ENCODE measurements at regions not wholly inside any gene's neighbourhood (a gene's known extent, or its start where the extent isn't known, plus 50 kb on each side); places are given as distances from the start of the nearest gene placed in this dataset.
"Not testable (repeated sequence)": the region's sequence is repeated elsewhere in the genome, so short reads cannot be mapped to it uniquely, and the experiment has no call there.

- Histone ChIP-seq H3K4me1 (ENCODE audit: control insufficient read depth, insufficient read depth, low read length) (no peaks in the 10 kb centered on the region), H3K27ac (ENCODE audit: low read depth, low read length) (no peak overlapping the region), H3K9ac (ENCODE audit: low read length) (no peak overlapping the region), H3K4me3 (ENCODE audit: low read length) (no peak overlapping the region), H3K27me3 (ENCODE audit: control insufficient read depth, insufficient read depth, low read length) (no peaks in the 10 kb centered on the region), H3K36me3 (ENCODE audit: control insufficient read depth, insufficient read depth, low read length) (no peaks in the 10 kb centered on the region)
Observed at GRCh38 chr2:208798698-208799097, 392.1 kb downstream of the PTH2R start.

GRCh38 chr2:208799397-208799796, 392.8 kb downstream of the PTH2R start:
- no peak overlapping the region for H3K9ac ChIP-seq (ENCODE audit: low read length)
- H3K4me3 ChIP-seq (ENCODE audit: low read length), result no peak overlapping the region
- no peaks in the 10 kb centered on the region for H3K4me1 ChIP-seq (ENCODE audit: control insufficient read depth, insufficient read depth, low read length)
- H3K36me3 ChIP-seq (ENCODE audit: control insufficient read depth, insufficient read depth, low read length), result no peaks in the 10 kb centered on the region
- H3K27ac ChIP-seq (ENCODE audit: low read depth, low read length), result no peak overlapping the region
- no peaks in the 10 kb centered on the region for H3K27me3 ChIP-seq (ENCODE audit: control insufficient read depth, insufficient read depth, low read length)

GRCh38 chr2:208800887-208801286, 394.3 kb downstream of the PTH2R start:
- not testable (repeated sequence) for H3K27ac ChIP-seq (ENCODE audit: low read depth, low read length); H3K36me3 ChIP-seq (ENCODE audit: control insufficient read depth, insufficient read depth, low read length); H3K9ac ChIP-seq (ENCODE audit: low read length); H3K4me1 ChIP-seq (ENCODE audit: control insufficient read depth, insufficient read depth, low read length); H3K4me3 ChIP-seq (ENCODE audit: low read length); H3K27me3 ChIP-seq (ENCODE audit: control insufficient read depth, insufficient read depth, low read length)

- Histone ChIP-seq H3K4me1 (ENCODE audit: control insufficient read depth, insufficient read depth, low read length) (no peaks in the 10 kb centered on the region), H3K36me3 (ENCODE audit: control insufficient read depth, insufficient read depth, low read length) (no peaks in the 10 kb centered on the region), H3K9ac (ENCODE audit: low read length) (no peak overlapping the region), H3K4me3 (ENCODE audit: low read length) (no peak overlapping the region), H3K27ac (ENCODE audit: low read depth, low read length) (no peak overlapping the region), H3K27me3 (ENCODE audit: control insufficient read depth, insufficient read depth, low read length) (no peaks in the 10 kb centered on the region)
Observed at GRCh38 chr2:208807756-208808155, 401.2 kb downstream of the PTH2R start.

- H3K27me3 ChIP-seq (ENCODE audit: control insufficient read depth, insufficient read depth, low read length), result not testable (repeated sequence)
Observed at GRCh38 chr2:208811885-208812284, 405.3 kb downstream of the PTH2R start.

GRCh38 chr2:208819190-208819589, 412.6 kb downstream of the PTH2R start:
- Histone ChIP-seq H3K36me3 (ENCODE audit: control insufficient read depth, insufficient read depth, low read length) (no peaks in the 10 kb centered on the region), H3K27me3 (ENCODE audit: control insufficient read depth, insufficient read depth, low read length) (no peaks in the 10 kb centered on the region), H3K4me3 (ENCODE audit: low read length) (no peak overlapping the region), H3K27ac (ENCODE audit: low read depth, low read length) (no peak overlapping the region), H3K9ac (ENCODE audit: low read length) (no peak overlapping the region), H3K4me1 (ENCODE audit: control insufficient read depth, insufficient read depth, low read length) (no peaks in the 10 kb centered on the region)

More at GRCh38 chr2:208811885-208812284, 405.3 kb downstream of the PTH2R start:
- not testable (repeated sequence) for H3K27ac ChIP-seq (ENCODE audit: low read depth, low read length); H3K9ac ChIP-seq (ENCODE audit: low read length); H3K4me3 ChIP-seq (ENCODE audit: low read length); H3K4me1 ChIP-seq (ENCODE audit: control insufficient read depth, insufficient read depth, low read length); H3K36me3 ChIP-seq (ENCODE audit: control insufficient read depth, insufficient read depth, low read length)

- Histone ChIP-seq H3K9ac (ENCODE audit: low read length) (no peak overlapping the region), H3K27ac (ENCODE audit: low read depth, low read length) (no peak overlapping the region), H3K4me1 (ENCODE audit: control insufficient read depth, insufficient read depth, low read length) (no peaks in the 10 kb centered on the region), H3K27me3 (ENCODE audit: control insufficient read depth, insufficient read depth, low read length) (no peaks in the 10 kb centered on the region), H3K36me3 (ENCODE audit: control insufficient read depth, insufficient read depth, low read length) (no peaks in the 10 kb centered on the region), H3K4me3 (ENCODE audit: low read length) (no peak overlapping the region)
Observed at GRCh38 chr2:208820014-208820688, 413.6 kb downstream of the PTH2R start.

- Histone ChIP-seq H3K27ac (ENCODE audit: low read depth, low read length) (no peak overlapping the region), H3K27me3 (ENCODE audit: control insufficient read depth, insufficient read depth, low read length) (no peaks in the 10 kb centered on the region), H3K9ac (ENCODE audit: low read length) (no peak overlapping the region)
Observed at GRCh38 chr2:208827109-208827508, 420.5 kb downstream of the PTH2R start.

GRCh38 chr2:208827549-208828221, 421.1 kb downstream of the PTH2R start:
- no peak overlapping the region for H3K9ac ChIP-seq (ENCODE audit: low read length)
- H3K4me3 ChIP-seq (ENCODE audit: low read length), result no peak overlapping the region
- no peaks in the 10 kb centered on the region for H3K36me3 ChIP-seq (ENCODE audit: control insufficient read depth, insufficient read depth, low read length)
- no peaks in the 10 kb centered on the region for H3K27me3 ChIP-seq (ENCODE audit: control insufficient read depth, insufficient read depth, low read length)
- no peaks in the 10 kb centered on the region for H3K4me1 ChIP-seq (ENCODE audit: control insufficient read depth, insufficient read depth, low read length)
- no peak overlapping the region for H3K27ac ChIP-seq (ENCODE audit: low read depth, low read length)

More at GRCh38 chr2:208827109-208827508, 420.5 kb downstream of the PTH2R start:
- Histone ChIP-seq H3K36me3 (ENCODE audit: control insufficient read depth, insufficient read depth, low read length) (no peaks in the 10 kb centered on the region), H3K4me3 (ENCODE audit: low read length) (no peak overlapping the region), H3K4me1 (ENCODE audit: control insufficient read depth, insufficient read depth, low read length) (no peaks in the 10 kb centered on the region)

GRCh38 chr2:208830203-208830602, 423.6 kb downstream of the PTH2R start:
- Histone ChIP-seq H3K4me3 (ENCODE audit: low read length) (no peak overlapping the region), H3K27me3 (ENCODE audit: control insufficient read depth, insufficient read depth, low read length) (no peaks in the 10 kb centered on the region), H3K4me1 (ENCODE audit: control insufficient read depth, insufficient read depth, low read length) (no peaks in the 10 kb centered on the region), H3K27ac (ENCODE audit: low read depth, low read length) (no peak overlapping the region), H3K36me3 (ENCODE audit: control insufficient read depth, insufficient read depth, low read length) (no peaks in the 10 kb centered on the region), H3K9ac (ENCODE audit: low read length) (no peak overlapping the region)

- Histone ChIP-seq H3K36me3 (ENCODE audit: control insufficient read depth, insufficient read depth, low read length) (no peaks in the 10 kb centered on the region), H3K4me1 (ENCODE audit: control insufficient read depth, insufficient read depth, low read length) (no peaks in the 10 kb centered on the region), H3K27me3 (ENCODE audit: control insufficient read depth, insufficient read depth, low read length) (no peaks in the 10 kb centered on the region), H3K9ac (ENCODE audit: low read length) (no peak overlapping the region), H3K4me3 (ENCODE audit: low read length) (no peak overlapping the region), H3K27ac (ENCODE audit: low read depth, low read length) (no peak overlapping the region)
Observed at GRCh38 chr2:208847651-208848050, 441.1 kb downstream of the PTH2R start.

GRCh38 chr2:208854717-208855116, 448.1 kb downstream of the PTH2R start:
- Histone ChIP-seq H3K36me3 (ENCODE audit: control insufficient read depth, insufficient read depth, low read length) (no peaks in the 10 kb centered on the region), H3K9ac (ENCODE audit: low read length) (no peak overlapping the region), H3K4me1 (ENCODE audit: control insufficient read depth, insufficient read depth, low read length) (no peaks in the 10 kb centered on the region), H3K4me3 (ENCODE audit: low read length) (no peak overlapping the region), H3K27me3 (ENCODE audit: control insufficient read depth, insufficient read depth, low read length) (no peaks in the 10 kb centered on the region), H3K27ac (ENCODE audit: low read depth, low read length) (no peak overlapping the region)

- Histone ChIP-seq H3K27me3 (ENCODE audit: control insufficient read depth, insufficient read depth, low read length) (no peaks in the 10 kb centered on the region), H3K36me3 (ENCODE audit: control insufficient read depth, insufficient read depth, low read length) (no peaks in the 10 kb centered on the region), H3K4me1 (ENCODE audit: control insufficient read depth, insufficient read depth, low read length) (no peaks in the 10 kb centered on the region), H3K27ac (ENCODE audit: low read depth, low read length) (no peak overlapping the region), H3K4me3 (ENCODE audit: low read length) (no peak overlapping the region), H3K9ac (ENCODE audit: low read length) (no peak overlapping the region)
Observed at GRCh38 chr2:208867374-208867773, 460.8 kb downstream of the PTH2R start.

All from rectal smooth muscle tissue (tissue), 1 donor.